ENCODE measurements at regions not wholly inside any gene's neighbourhood (a gene's known extent, or its start where the extent isn't known, plus 50 kb on each side); places are given as distances from the start of the nearest gene placed in this dataset.

DNA sequence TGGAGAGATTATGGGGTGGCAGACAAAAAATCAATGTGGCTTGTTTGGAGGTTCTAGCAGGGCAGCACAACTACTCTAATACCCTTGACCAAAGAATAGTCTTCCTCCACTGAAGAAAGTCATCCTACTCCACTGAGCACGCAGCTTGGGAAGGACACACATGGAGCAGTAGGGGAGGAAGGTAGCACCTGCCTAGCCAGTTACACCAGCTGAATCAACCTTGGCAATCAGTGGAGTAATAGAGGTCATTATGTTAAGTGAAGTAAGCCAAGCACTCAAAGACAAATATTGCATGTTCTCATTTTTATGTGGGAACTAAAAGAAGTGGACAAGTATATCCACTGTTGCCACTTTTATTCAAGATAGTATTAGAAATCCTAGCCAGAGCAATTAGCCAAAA lies 555.8 kb upstream of the ALCAM start:
- no peak for DNase-seq

GRCh38 chr3:104816008-104816407 lies 550.7 kb upstream of the ALCAM start:
- DNase-seq: no peak

- DNase-seq: no peak
Observed at GRCh38 chr3:104816716-104817115, 550.0 kb upstream of the ALCAM start.

- DNase-seq: no peak
Observed at GRCh38 chr3:104819333-104819732, 547.4 kb upstream of the ALCAM start.

DNA sequence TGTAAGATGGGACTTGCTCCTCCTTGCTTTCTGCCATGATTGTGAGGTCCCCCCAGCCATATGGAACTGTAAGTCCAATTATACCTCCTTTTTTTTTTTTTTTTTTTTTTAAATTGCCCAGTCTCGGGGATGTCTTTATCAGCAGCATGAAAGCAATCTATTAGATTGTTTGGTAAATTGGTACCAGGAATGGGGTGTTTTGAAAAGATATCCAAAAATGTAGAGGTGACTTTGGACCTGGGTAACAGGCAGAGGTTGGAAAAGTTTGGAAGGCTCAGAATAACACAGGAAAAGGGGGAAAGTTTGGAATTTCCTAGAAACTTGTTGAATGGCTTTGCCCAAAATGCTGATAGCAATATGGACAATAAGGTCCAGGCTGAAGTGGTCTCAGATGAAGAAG lies 545.8 kb upstream of the ALCAM start:
- DNase-seq: no peak

GRCh38 chr3:104825116-104825515 lies 541.6 kb upstream of the ALCAM start:
- no peak for DNase-seq

DNA sequence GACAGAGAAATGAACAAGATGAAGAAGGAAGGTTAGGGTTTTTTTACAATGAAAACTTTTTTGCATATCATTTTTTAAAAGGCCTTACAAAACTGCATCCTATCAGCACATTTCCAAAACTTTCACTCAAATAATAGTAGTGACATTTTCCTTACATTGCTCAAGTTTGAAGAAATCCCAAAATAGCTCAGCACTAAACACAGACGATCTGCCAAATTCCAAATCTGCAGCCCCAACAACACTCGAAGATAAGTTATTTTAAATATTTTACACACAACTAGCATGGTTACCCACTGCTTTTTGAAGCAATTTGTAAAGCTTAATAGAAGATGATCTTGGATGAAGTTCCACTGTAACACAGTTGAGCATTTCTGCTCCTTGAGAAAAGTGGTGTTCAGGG lies 535.6 kb upstream of the ALCAM start:
- DNase-seq: no peak

GRCh38 chr3:104832530-104832929 lies 534.2 kb upstream of the ALCAM start:
- no peak for DNase-seq

DNA sequence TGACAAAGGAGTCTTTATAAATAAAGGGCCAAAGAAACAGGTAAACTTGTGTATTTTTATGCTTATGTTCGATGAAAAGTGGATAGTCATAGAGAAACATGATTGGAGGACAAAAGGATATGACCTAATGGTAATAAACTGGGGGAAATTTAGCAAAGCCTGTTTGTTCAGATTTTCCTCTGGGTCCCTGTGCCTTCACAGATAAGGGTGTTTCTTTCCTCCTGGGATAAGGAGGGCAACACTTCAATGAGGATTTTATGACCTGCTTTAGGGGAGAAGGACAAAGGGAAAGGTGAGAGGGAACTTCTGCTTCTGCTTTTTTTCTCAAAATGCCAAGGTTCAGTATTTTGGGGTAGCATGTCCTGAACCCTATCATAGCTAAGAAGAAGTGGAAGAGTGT lies 531.3 kb upstream of the ALCAM start:
- no peak for DNase-seq

- DNase-seq: no peak
Observed at GRCh38 chr3:104846270-104846669, 520.4 kb upstream of the ALCAM start.

- DNase-seq: peak in 1 of 3 donors; percentile 3
Observed at GRCh38 chr3:104849070-104849469, 517.6 kb upstream of the ALCAM start.

- no peak for DNase-seq
Observed at GRCh38 chr3:104854468-104854867, 512.2 kb upstream of the ALCAM start.

- DNase-seq: no peak
Observed at GRCh38 chr3:104855702-104856101, 511.0 kb upstream of the ALCAM start.

DNA sequence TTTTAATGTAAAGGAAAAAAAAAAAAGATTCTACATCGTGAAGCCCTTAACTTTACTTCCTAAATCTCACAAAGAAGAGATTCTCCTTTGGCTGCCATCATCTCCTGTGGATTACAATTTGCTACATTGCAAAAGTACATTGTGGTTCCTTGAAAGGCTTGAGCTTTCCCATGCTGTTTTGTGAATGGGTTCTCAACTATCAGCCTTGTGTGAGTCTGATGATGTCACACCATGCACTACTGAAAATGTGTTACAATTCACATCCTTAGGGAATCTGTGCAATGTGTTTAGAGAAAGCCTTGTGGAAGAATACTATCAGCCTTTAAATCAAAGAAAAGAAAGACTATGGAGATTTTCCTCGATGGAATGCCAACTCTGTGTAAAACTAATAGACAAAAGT lies 510.0 kb upstream of the ALCAM start:
- no peak for DNase-seq

GRCh38 chr3:104868291-104868690 lies 498.4 kb upstream of the ALCAM start:
- DNase-seq: no peak

GRCh38 chr3:104870276-104870675 lies 496.4 kb upstream of the ALCAM start:
- no peak for DNase-seq

DNA sequence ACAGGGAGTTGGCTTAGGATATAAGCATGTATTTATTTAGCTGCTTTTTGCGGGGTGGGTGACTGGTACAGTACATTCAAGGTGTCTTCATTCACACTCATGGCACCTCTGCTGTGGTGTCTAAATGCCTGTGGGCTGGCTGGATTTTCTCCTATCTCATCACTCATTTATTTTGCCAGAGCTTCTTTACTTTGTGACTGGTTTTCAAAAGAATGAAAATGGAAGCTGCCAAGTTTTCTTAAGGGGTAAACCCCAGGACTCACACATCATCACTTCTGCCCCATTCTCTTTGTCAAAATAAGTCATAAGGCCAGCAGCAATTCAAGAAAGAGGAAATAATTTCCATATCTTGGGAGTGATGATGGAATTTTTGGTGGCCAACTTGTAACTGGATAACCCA lies 493.4 kb upstream of the ALCAM start:
- DNase-seq: peak in 1 of 3 donors; percentile 21

DNA sequence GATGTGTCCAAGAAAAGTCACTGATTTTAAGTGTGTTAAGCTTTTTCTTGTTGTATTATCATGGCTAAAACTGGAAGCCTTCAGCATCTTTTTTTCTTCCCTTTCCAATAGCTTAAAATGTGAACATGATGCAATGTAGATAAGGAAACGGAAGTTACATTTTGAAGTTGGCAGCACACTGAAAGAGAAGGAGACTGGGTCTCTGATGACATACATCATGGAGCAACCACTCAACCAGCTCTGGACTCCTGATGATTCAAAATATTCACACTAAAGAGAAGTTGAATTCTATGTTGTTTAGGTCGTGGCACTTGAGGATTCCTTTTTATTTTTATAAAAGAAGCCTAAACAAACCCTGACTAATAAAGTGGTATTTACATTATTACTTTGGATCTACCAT lies 488.3 kb upstream of the ALCAM start:
- DNase-seq: peak; percentile 3 to 56 (median 29)

GRCh38 chr3:104879919-104880318 lies 486.8 kb upstream of the ALCAM start:
- DNase-seq: no peak

- DNase-seq: no peak
Observed at GRCh38 chr3:104885214-104885814, 481.4 kb upstream of the ALCAM start.

DNA sequence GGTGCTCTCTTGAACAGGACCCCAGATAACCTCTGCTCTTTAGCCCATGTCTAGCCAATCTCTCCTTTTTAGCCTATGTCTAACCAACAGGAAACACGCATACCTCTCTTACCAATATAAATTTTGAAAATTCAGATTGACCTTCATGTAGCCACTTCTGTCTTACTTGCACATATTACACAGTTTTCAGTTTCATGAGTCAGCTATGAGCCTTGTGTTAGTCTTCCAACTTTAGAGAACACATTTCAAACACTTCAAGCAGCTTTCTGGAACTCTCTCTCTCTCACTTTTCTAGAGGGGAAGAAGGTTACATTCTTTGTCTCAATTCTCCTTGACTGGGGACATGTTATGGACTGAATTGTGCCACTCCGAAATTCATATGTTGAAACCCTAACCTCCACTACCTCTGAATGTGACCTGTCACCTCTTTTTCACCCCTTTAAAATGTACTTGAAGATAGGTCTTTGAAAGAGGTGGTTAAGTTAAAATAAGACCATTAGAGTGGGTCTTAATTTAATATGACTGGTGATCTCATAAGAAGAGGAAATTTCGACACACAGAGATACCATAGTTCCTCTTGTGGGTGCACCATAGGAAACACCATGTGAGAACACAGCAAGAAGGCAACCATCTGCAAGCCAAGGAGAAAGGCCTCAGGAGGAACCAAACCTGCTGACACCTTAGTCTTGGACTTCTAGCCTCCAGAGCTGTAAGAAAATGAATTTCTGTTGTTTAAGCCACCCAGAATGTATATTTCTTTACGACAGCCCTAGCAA lies 480.3 kb upstream of the ALCAM start:
- peak; percentile 20 to 63 (median 51) for DNase-seq

DNA sequence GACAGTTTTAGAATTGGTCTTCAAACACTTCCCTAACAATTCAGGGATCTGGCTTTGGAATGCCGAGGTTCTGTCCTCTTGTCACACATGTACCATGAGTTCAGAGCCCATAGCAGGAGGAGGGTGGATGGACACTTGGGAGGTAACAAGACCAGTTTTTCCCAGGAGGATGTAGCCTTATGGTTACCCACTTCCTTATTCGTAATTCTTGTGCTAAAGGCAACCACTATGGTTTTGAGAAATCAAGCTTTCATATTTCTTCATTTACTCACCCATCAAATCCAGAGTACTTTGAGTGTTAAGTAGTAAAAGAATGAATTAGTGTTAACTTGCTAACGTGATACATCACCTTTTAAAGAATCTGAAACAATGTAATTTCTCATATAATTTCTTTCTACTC lies 479.6 kb upstream of the ALCAM start:
- peak in 1 of 3 donors; percentile 4 for DNase-seq

DNA sequence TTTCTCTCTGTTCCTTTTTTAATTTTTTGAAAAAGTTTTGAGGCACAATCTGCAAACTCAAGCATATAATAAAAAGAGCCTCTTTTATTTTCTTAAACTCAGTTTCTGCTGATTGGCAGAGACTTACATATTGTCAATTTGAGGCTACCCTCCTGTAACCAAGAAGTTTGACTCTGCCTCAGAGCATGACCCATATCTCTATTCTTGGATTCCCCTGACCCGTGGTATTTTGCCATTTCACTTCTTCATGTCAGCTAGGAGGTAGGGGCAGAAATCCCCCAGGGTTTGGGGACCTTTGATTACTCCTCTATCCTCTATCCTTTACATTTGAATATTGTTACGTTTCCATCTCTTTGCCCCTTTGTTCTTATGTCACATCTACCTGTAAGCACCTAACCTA lies 479.1 kb upstream of the ALCAM start:
- DNase-seq: no peak

DNA sequence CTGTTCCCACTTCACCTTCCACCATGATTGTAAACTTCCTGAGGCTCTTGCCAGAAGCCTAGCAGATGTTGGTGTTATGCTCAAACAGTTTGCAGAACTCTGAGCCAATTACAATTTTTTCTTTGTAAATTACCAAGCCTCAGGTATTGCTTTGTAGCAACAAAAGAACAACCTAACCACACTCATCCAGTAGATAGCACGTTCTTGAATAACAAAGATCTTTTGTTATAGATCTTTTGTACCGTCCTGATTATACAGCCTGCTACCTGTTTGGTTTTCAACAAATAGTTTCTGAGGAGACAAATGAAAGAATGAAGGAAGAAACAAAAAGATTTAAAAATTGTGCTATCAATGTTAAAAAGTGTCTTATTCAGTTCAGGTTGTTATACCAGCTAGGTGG lies 474.7 kb upstream of the ALCAM start:
- no peak for DNase-seq

GRCh38 chr3:104896624-104897023 lies 470.1 kb upstream of the ALCAM start:
- no peak for DNase-seq

Measured in suppressor macrophage treated with lipopolysaccharide for 1 hour (primary cell).